Bronchial epithelial cell (primary cell): ENCODE measurements at regions not wholly inside any gene's neighbourhood (a gene's known extent, or its start where the extent isn't known, plus 50 kb on each side); places are given as distances from the start of the nearest gene placed in this dataset.

ENCODE experiments used
- DNase-seq: peaks from one replicate; pipeline ENCODE4 v3.0.0-alpha.2; 2010; ENCODE audit warnings: low read depth
- FAIRE-seq: peaks from 2 replicates; lab custom pipeline; 2011; peaks lifted over from hg19 to GRCh38; lab: Jason Lieb, UNC
- H3K27me3 ChIP-seq: 2 replicates; pipeline ENCODE4 v1.5.1; 2011; ENCODE audit warnings: low read length; ENCODE audit not compliant: control insufficient read depth, insufficient read depth
- H3K36me3 ChIP-seq: 2 replicates; pipeline ENCODE4 v1.5.1; 2011; ENCODE audit warnings: low read length; ENCODE audit not compliant: control insufficient read depth, insufficient read depth
- H3K4me3 ChIP-seq: 2 replicates; pipeline ENCODE4 v1.5.1; 2011; ENCODE audit warnings: mild to moderate bottlenecking, low read depth, low read length, control low read depth
- TF ChIP-seq, protein P1 (sequence below): IDR thresholded peaks from 2 replicates; pipeline ENCODE4 v1.5.1; 2011; ENCODE audit warnings: mild to moderate bottlenecking, moderate library complexity, low read length, control low read depth, inconsistent platforms; ENCODE audit not compliant: insufficient read depth, severe bottlenecking

DNA sequence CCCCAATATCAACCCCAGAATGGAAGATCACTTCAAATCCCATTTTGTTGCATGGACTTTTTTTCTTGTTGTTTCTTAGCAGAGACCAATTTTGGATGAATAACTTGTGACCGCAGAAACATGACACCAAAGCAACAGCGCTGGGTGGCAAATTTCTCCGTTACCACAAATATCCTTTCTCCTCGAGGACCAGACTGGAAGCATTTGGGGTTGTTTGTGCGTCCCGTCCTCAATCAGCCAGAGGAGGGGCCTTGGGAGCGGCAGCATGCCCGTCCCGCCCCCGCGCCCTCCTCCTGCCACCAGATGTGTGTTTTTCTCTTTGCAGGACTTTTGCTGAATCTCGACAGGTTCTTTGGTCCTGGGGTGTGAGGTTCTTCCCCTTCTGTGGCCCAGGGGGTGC lies 282.5 kb upstream of the FOXF1 start:
- TF ChIP-seq, protein P1, sequence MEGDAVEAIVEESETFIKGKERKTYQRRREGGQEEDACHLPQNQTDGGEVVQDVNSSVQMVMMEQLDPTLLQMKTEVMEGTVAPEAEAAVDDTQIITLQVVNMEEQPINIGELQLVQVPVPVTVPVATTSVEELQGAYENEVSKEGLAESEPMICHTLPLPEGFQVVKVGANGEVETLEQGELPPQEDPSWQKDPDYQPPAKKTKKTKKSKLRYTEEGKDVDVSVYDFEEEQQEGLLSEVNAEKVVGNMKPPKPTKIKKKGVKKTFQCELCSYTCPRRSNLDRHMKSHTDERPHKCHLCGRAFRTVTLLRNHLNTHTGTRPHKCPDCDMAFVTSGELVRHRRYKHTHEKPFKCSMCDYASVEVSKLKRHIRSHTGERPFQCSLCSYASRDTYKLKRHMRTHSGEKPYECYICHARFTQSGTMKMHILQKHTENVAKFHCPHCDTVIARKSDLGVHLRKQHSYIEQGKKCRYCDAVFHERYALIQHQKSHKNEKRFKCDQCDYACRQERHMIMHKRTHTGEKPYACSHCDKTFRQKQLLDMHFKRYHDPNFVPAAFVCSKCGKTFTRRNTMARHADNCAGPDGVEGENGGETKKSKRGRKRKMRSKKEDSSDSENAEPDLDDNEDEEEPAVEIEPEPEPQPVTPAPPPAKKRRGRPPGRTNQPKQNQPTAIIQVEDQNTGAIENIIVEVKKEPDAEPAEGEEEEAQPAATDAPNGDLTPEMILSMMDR: no peak
- Histone ChIP-seq H3K4me3 (no peak overlapping the region), H3K27me3 (no peaks in the 10 kb centered on the region), H3K36me3 (no peaks in the 10 kb centered on the region)
- DNase-seq (no peak), FAIRE-seq (no peak)

DNA sequence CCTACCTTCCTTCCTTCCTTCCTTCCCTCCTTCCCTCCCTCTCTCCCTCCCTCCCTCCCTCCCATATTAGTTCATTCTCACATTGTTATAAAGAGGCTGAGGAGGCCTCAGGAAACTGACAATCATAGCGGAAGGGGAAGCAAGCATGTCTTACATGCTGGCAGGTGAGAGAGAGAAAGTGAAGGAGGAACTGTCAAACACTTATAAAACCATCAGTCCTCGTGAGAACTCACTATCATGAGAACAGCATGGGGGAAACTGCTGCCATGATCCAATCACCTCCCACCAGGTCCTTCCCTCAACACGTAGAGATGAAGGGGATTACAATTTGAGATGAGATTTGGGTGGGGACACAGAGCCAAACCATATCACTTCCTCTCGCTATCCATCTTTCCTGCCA lies 281.6 kb upstream of the FOXF1 start:
- FAIRE-seq: no peak
- H3K36me3 ChIP-seq: no peaks in the 10 kb centered on the region
- TF ChIP-seq, protein P1: no peak
- H3K4me3 ChIP-seq: no peak overlapping the region
- no peaks in the 10 kb centered on the region for H3K27me3 ChIP-seq
- no peak for DNase-seq

DNA sequence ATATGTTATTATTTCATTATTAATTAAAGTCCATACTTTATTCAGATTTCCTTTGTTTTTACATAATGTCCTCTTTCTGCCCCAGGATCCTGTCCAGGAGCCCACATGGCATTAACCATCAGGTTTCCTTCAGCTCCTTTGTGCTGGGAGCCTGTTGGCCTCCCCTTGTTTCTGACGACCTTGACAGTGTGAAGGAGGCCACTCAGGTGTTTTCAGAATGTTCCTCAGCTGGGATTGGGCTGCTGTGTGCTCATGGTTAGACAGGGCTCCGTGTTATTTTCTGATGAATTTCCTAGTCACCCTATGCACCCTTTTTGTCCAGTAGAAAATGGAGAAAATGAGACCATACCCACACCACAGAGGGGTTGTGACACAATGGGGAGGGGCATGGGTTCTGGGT lies 281.0 kb upstream of the FOXF1 start:
- no peak for DNase-seq
- Histone ChIP-seq H3K4me3 (no peak overlapping the region), H3K27me3 (no peaks in the 10 kb centered on the region), H3K36me3 (no peaks in the 10 kb centered on the region)
- FAIRE-seq: no peak
- TF ChIP-seq, protein P1: no peak

DNA sequence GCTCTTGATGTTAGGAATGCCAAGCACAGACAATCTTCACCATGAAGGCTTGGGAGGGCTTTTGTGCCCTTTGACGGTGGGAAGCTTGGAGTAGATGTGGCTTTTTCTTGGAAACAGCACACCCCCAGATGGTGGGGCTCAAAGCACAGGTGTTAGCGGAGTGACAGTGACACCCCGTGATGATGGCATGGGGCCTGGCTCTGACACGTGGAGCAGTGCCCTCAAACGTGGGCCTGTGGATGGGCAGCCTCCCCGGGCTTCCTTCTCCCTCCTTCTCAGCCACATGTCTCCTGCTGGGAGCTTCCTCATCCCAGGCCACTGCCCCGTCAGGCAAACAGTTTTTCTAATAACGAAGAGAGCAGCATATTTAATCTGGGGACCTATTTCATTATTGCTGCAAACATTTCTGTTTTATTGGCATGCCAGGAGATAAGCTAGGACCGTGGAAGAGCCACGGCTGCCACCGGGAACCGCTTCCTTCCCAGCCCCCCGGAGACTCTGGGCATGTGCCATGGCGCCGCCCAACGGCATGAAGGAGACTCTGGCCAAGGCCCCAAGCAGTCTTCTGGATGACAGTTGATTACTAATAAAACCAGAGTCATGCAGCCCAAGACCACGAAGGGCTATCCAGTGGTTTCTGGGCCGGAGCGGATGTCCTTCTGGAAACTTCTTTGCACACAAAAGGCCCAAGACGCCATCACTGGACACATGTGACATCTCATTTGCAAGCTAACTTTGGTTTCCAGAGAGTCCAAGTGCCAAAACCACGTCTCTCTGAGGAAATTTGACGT lies 280.3 kb upstream of the FOXF1 start:
- Histone ChIP-seq H3K4me3 (no peak overlapping the region), H3K27me3 (no peaks in the 10 kb centered on the region), H3K36me3 (no peaks in the 10 kb centered on the region)
- no peak for FAIRE-seq
- TF ChIP-seq, protein P1: no peak
- DNase-seq: no peak

DNA sequence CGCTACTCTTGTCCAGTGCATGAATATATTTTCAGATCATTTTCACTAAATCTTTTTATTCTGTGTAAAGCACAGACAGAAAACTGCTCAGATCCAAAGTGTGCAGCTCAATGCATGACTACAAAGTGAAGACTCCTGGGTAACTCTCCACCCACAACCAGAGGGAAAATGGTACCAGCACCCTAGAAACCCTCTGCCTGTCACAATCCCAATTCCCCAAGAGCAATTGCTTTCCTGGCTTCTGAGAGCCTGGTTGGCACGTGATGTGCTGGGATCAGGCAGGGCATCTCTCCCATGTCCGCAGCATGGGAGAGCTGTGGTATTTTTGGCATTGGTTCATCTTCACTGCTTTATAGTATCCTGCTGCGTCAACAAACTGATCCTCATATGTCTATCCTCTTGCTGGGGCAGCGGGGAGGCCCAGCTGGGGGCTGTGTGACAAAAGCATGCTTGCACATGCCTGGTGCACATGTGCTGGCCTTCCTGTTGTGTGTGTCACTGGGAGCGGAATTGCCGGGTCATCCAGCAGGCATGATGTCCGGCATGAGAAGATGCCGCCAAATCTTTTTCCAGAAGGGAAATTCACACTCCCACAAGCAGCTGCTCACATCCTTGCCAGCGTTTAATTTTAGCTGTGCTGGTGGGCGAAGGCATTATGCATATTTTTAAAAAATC lies 278.9 kb upstream of the FOXF1 start:
- no peak overlapping the region for H3K4me3 ChIP-seq
- TF ChIP-seq, protein P1: no peak
- FAIRE-seq: no peak
- no peak for DNase-seq
- no peaks in the 10 kb centered on the region for H3K36me3 ChIP-seq
- no peaks in the 10 kb centered on the region for H3K27me3 ChIP-seq
